ENCODE measurements at regions not wholly inside any gene's neighbourhood (a gene's known extent, or its start where the extent isn't known, plus 50 kb on each side); places are given as distances from the start of the nearest gene placed in this dataset.

GRCh38 chr7:113015034-113015645 is 71.5 kb downstream of the GPR85 start:
- Mint-ChIP-seq H3K9me3 (peaks cover 26% of the 10 kb centered on the region), H3K36me3 (0 out of 2 replicates have a peak, but pooled peaks cover 7% of the 10 kb centered on the region), H3K27ac (no peak overlapping the region), H3K4me3 (no peak overlapping the region), H3K27me3 (ENCODE audit: low read depth) (no peaks in the 10 kb centered on the region), H3K4me1 (no peaks in the 10 kb centered on the region)
- ATAC-seq (no peak), DNase-seq (ENCODE audit: low spot score) (no peak)
- ChIA-PET POLR2A (no interaction called here), CTCF (no interaction called here)
- TF ChIP-seq, protein P1, sequence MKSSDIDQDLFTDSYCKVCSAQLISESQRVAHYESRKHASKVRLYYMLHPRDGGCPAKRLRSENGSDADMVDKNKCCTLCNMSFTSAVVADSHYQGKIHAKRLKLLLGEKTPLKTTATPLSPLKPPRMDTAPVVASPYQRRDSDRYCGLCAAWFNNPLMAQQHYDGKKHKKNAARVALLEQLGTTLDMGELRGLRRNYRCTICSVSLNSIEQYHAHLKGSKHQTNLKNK (CRISPR knock-in tag; IDR thresholded peaks at IDR 0.05) = no peak
- TF ChIP-seq, protein P2, sequence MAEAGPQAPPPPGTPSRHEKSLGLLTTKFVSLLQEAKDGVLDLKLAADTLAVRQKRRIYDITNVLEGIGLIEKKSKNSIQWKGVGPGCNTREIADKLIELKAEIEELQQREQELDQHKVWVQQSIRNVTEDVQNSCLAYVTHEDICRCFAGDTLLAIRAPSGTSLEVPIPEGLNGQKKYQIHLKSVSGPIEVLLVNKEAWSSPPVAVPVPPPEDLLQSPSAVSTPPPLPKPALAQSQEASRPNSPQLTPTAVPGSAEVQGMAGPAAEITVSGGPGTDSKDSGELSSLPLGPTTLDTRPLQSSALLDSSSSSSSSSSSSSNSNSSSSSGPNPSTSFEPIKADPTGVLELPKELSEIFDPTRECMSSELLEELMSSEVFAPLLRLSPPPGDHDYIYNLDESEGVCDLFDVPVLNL (CRISPR knock-in tag; IDR thresholded peaks at IDR 0.05; ENCODE audit: borderline replicate concordance, low read depth) = no peak
- TF ChIP-seq ZNF263 (CRISPR knock-in tag; IDR thresholded peaks at IDR 0.05; ENCODE audit: low read depth) (no peak), TCF7 (CRISPR knock-in tag; IDR thresholded peaks at IDR 0.05; ENCODE audit: low read depth) (no peak), TEAD4 (CRISPR knock-in tag; IDR thresholded peaks at IDR 0.05) (no peak), ARID4B (CRISPR knock-in tag; IDR thresholded peaks at IDR 0.05; ENCODE audit: borderline replicate concordance) (no peak), AFF4 (CRISPR knock-in tag; IDR thresholded peaks at IDR 0.05; ENCODE audit: borderline replicate concordance) (no peak), SMAD3 (CRISPR knock-in tag; IDR thresholded peaks at IDR 0.05; ENCODE audit: borderline replicate concordance) (no peak), GTF2I (CRISPR knock-in tag; conservative IDR thresholded peaks at IDR 0.05) (no peak), ZNF425 (CRISPR knock-in tag; conservative IDR thresholded peaks at IDR 0.05) (no peak), ZNF416 (CRISPR knock-in tag; IDR thresholded peaks at IDR 0.05) (no peak), FOXJ3 (CRISPR knock-in tag; IDR thresholded peaks at IDR 0.05; ENCODE audit: borderline replicate concordance) (no peak), ZNF317 (CRISPR knock-in tag; IDR thresholded peaks at IDR 0.05; ENCODE audit: borderline replicate concordance, low read depth) (no peak), ATF2 (CRISPR knock-in tag; IDR thresholded peaks at IDR 0.05; ENCODE audit: borderline replicate concordance, low read depth) (no peak), ZBTB21 (CRISPR knock-in tag; IDR thresholded peaks at IDR 0.05; ENCODE audit: borderline replicate concordance) (no peak)
- TF ChIP-seq, protein P3, sequence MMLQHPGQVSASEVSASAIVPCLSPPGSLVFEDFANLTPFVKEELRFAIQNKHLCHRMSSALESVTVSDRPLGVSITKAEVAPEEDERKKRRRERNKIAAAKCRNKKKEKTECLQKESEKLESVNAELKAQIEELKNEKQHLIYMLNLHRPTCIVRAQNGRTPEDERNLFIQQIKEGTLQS (CRISPR knock-in tag; conservative IDR thresholded peaks at IDR 0.05) = no peak
- TF ChIP-seq, protein P4, sequence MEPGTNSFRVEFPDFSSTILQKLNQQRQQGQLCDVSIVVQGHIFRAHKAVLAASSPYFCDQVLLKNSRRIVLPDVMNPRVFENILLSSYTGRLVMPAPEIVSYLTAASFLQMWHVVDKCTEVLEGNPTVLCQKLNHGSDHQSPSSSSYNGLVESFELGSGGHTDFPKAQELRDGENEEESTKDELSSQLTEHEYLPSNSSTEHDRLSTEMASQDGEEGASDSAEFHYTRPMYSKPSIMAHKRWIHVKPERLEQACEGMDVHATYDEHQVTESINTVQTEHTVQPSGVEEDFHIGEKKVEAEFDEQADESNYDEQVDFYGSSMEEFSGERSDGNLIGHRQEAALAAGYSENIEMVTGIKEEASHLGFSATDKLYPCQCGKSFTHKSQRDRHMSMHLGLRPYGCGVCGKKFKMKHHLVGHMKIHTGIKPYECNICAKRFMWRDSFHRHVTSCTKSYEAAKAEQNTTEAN (CRISPR knock-in tag; IDR thresholded peaks at IDR 0.05) = no peak
- TF ChIP-seq, protein P5, sequence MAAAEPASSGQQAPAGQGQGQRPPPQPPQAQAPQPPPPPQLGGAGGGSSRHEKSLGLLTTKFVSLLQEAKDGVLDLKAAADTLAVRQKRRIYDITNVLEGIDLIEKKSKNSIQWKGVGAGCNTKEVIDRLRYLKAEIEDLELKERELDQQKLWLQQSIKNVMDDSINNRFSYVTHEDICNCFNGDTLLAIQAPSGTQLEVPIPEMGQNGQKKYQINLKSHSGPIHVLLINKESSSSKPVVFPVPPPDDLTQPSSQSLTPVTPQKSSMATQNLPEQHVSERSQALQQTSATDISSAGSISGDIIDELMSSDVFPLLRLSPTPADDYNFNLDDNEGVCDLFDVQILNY (CRISPR knock-in tag; IDR thresholded peaks at IDR 0.05) = no peak

All from WTC11 (cell line).